HG02840 (cell line): ENCODE measurements at regions not wholly inside any gene's neighbourhood (a gene's known extent, or its start where the extent isn't known, plus 50 kb on each side); places are given as distances from the start of the nearest gene placed in this dataset.
"Not testable (repeated sequence)": the region's sequence is repeated elsewhere in the genome, so short reads cannot be mapped to it uniquely, and the experiment has no call there.

Experiments used
- ATAC-seq: cut with Tn5 transposase; IDR thresholded peaks from one replicate; pipeline ENCODE4 v1.9.1; 2021; ENCODE audit warnings: mild to moderate bottlenecking, moderate library complexity, moderate number of reproducible peaks; ENCODE audit not compliant: unreplicated experiment, low FRiP score

GRCh38 chr1:55773211-55773940 is 558.2 kb upstream of the USP24 start:
- ATAC-seq = no peak

GRCh38 chr1:55768327-55768952 is 553.3 kb upstream of the USP24 start:
- ATAC-seq = no peak

GRCh38 chr1:55767171-55767570 is 552.0 kb upstream of the USP24 start:
- no peak for ATAC-seq

- ATAC-seq = not testable (repeated sequence)
These were observed 550.3 kb upstream of the USP24 start for GRCh38 chr1:55765505-55765904.

GRCh38 chr1:55751776-55752175 is 536.6 kb upstream of the USP24 start:
- ATAC-seq = no peak

- ATAC-seq = no peak
These were observed 535.4 kb upstream of the USP24 start for GRCh38 chr1:55750628-55750995.

GRCh38 chr1:55749975-55750627 is 534.9 kb upstream of the USP24 start:
- no peak for ATAC-seq

- ATAC-seq = no peak
These were observed 532.3 kb upstream of the USP24 start for GRCh38 chr1:55747408-55747841.

- no peak for ATAC-seq
These were observed 531.5 kb upstream of the USP24 start for GRCh38 chr1:55746710-55747109.

GRCh38 chr1:55741516-55741915 is 526.4 kb upstream of the USP24 start:
- ATAC-seq = no peak

- no peak for ATAC-seq
These were observed 519.9 kb upstream of the USP24 start for GRCh38 chr1:55735106-55735505.

- ATAC-seq = no peak
These were observed 511.8 kb upstream of the USP24 start for GRCh38 chr1:55726994-55727393.

GRCh38 chr1:55725378-55725777 is 510.2 kb upstream of the USP24 start:
- ATAC-seq = no peak

GRCh38 chr1:55724551-55725325 is 509.6 kb upstream of the USP24 start:
- ATAC-seq = no peak

- no peak for ATAC-seq
These were observed 507.8 kb upstream of the USP24 start for GRCh38 chr1:55723001-55723400.

GRCh38 chr1:55720261-55720660 is 505.1 kb upstream of the USP24 start:
- ATAC-seq = no peak

- no peak for ATAC-seq
These were observed 503.9 kb upstream of the USP24 start for GRCh38 chr1:55718758-55719671.

GRCh38 chr1:55717111-55717510 is 501.9 kb upstream of the USP24 start:
- ATAC-seq = no peak

- ATAC-seq = no peak
These were observed 501.4 kb upstream of the USP24 start for GRCh38 chr1:55716610-55717009.

GRCh38 chr1:55716151-55716550 is 501.0 kb upstream of the USP24 start:
- ATAC-seq = no peak
